ENCODE measurements at regions not wholly inside any gene's neighbourhood (a gene's known extent, or its start where the extent isn't known, plus 50 kb on each side); places are given as distances from the start of the nearest gene placed in this dataset.

DNA sequence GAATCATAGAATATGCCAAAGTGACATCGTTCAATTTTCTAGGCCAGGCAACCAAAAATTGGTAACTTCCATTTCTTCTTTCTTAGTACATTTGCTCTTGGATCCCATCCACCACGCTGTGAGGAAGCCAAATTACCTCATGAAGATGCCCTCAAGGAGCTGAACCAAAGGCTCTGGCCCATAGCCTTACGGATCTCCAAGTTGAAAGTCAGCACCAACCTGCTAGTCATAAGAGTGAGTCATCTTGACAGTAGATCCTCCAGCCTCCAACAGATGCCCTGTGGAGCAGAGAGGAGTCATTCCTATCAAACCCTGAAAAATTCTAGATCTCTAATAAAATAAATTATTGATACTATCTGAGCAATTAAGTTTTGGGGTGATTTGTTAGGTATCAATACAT, 322.5 kb upstream of the COL8A1 start:
- no peak for TF ChIP-seq EZH2 (optimal IDR thresholded peaks at IDR 0.05; ENCODE audit: low read depth, low read length)
- TF ChIP-seq, protein P1, sequence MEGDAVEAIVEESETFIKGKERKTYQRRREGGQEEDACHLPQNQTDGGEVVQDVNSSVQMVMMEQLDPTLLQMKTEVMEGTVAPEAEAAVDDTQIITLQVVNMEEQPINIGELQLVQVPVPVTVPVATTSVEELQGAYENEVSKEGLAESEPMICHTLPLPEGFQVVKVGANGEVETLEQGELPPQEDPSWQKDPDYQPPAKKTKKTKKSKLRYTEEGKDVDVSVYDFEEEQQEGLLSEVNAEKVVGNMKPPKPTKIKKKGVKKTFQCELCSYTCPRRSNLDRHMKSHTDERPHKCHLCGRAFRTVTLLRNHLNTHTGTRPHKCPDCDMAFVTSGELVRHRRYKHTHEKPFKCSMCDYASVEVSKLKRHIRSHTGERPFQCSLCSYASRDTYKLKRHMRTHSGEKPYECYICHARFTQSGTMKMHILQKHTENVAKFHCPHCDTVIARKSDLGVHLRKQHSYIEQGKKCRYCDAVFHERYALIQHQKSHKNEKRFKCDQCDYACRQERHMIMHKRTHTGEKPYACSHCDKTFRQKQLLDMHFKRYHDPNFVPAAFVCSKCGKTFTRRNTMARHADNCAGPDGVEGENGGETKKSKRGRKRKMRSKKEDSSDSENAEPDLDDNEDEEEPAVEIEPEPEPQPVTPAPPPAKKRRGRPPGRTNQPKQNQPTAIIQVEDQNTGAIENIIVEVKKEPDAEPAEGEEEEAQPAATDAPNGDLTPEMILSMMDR (IDR thresholded peaks at IDR 0.05; ENCODE audit: low read length), result no peak
- no peak for TF ChIP-seq EZH2phosphoT487 (IDR thresholded peaks at IDR 0.05; ENCODE audit: low read length)
